Loucy (cell line): ENCODE measurements at regions not wholly inside any gene's neighbourhood (a gene's known extent, or its start where the extent isn't known, plus 50 kb on each side); places are given as distances from the start of the nearest gene placed in this dataset.

Source experiments
- EZH2phosphoT487 ChIP-seq: fragments of 200-600 bp; IDR thresholded peaks from 2 replicates; pipeline ENCODE4 v1.6.1; 2018; ENCODE audit warnings: antibody characterized with exemption, mild to moderate bottlenecking, moderate library complexity, borderline replicate concordance
- TF ChIP-seq, protein P1 (sequence below): fragments of 200-600 bp; sonication (generic); conservative IDR thresholded peaks from 2 replicates; pipeline ENCODE4 v1.5.1; 2014; ENCODE audit warnings: mild to moderate bottlenecking, antibody characterized with exemption, low read length

DNA sequence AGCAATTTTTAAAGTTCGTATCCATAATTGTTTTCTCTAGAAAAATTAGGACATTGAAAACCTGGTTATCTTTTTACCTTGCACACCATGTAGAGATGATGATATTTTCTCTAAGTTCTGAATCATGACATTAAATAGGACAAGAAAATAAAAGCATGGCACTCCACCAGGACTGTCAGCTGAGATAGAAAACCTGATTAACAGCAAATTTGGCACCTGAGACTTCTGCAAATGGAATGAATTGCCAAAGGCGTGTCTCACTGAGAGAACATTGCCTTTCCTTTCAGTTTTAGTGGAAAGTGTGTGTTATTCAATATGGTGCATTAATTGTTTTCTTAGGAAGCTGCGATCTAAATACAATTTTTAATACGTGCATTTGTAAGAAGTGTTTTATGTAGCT, 164.7 kb downstream of the LRRC30 start:
- TF ChIP-seq, protein P1, sequence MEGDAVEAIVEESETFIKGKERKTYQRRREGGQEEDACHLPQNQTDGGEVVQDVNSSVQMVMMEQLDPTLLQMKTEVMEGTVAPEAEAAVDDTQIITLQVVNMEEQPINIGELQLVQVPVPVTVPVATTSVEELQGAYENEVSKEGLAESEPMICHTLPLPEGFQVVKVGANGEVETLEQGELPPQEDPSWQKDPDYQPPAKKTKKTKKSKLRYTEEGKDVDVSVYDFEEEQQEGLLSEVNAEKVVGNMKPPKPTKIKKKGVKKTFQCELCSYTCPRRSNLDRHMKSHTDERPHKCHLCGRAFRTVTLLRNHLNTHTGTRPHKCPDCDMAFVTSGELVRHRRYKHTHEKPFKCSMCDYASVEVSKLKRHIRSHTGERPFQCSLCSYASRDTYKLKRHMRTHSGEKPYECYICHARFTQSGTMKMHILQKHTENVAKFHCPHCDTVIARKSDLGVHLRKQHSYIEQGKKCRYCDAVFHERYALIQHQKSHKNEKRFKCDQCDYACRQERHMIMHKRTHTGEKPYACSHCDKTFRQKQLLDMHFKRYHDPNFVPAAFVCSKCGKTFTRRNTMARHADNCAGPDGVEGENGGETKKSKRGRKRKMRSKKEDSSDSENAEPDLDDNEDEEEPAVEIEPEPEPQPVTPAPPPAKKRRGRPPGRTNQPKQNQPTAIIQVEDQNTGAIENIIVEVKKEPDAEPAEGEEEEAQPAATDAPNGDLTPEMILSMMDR, result no peak
- no peak for TF ChIP-seq EZH2phosphoT487
